ENCODE measurements at regions not wholly inside any gene's neighbourhood (a gene's known extent, or its start where the extent isn't known, plus 50 kb on each side); places are given as distances from the start of the nearest gene placed in this dataset.

DNA sequence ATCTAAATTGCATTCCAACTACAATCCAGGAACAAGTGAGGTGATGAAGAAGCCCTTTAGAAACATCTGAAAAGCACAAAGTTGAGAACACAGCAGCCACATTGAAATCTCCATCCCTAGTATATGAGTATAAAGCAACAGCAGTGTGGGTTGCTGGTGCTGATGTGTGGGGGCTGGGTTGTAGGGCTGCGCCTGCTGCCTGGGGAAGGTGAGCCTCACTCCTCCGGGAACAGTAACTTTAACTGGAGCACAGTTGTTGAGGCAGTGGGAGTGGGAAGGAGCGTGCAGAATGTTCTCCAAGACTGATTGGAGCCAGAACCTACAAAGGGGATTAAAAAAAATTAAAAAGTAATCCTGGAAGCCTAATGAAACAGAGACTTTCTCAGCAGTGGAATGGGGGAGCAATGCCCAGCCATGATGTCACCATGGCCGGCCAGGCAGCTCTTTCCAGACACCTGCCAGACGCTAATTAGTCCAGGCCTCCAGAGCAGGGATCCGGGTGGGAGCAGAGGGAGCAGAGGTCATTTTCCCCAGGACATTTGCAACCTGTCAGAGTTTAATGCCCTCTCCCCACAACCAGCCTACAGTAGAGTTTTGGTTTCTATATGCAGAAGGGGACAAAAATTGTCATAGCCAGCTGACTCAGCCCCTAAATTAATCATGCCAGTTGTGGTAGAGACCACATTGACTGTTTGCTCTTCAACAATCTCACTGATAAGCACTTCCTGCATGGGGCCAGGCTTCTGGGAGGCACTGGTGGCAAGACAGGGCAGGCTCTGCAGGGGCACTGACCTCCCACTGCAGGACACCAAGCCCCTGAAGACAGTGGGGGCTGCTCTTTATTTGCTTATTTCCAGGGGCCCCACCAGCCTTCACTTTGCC lies 133.0 kb upstream of the ZNF32 start:
- no peak for DNase-seq (ENCODE audit: low spot score)

DNA sequence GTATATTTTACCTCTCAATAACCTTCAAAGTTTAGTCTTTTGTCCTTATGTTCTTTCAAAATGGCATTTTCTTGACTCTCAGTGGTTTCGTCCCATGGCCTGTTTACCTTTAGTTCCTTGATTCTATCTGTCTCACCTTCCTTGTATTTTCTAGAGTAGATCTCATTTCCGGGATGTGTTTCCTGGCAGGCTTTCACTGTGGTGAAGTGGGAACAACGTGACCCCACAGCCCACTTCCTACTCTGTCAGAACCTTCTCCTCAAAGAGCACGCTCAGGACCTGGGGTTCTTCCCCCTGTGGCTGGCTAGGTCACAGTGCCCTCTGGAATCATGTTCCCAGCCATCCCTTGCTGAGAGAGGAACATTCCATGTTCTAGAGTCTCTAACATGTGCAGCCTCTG lies 129.9 kb upstream of the ZNF32 start:
- no peak for DNase-seq (ENCODE audit: low spot score)

DNA sequence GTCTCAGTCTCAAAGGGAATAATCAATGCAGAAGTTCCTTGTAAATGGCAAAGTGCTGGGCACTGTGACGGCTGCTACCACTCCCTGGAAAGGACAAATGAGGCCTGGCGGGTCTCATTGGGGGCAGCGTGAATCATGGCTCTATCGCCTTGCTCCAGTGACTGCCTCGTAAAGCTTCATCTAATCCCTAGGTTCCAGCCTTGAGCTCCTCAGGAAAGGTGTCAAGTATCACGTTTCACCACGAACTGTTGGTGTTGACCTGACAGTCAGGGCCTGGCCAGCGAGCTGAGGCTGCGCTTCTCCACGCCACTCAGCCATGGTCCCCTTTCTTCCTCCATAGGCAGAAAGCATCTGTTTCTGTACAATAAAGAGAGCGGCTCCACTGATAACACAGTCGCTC lies 126.7 kb upstream of the ZNF32 start:
- no peak for DNase-seq (ENCODE audit: low spot score)

DNA sequence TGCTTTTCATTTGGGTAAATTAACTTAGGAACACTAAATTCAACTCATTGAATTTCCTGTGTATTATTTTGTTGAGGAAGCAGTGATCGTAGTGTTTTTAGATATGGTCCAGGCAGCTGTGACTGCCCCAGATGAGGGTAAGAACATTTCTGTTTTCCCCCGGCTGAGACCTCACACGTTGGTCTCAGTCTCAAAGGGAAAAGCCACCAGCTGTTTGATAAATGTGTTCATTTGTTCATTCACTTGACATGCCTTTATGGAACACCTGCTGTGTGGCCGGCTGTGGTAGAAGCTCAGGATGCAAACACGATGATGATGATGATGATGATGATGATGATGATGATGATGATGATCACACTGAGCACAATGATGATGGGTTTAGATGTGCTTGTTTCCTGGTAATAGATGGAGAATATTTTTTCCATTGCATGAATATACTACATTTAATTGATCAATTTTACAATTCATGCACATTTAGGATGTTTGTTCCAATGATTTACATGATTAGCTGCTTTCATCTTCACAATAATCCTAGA lies 125.6 kb upstream of the ZNF32 start:
- DNase-seq (ENCODE audit: low spot score): no peak

DNA sequence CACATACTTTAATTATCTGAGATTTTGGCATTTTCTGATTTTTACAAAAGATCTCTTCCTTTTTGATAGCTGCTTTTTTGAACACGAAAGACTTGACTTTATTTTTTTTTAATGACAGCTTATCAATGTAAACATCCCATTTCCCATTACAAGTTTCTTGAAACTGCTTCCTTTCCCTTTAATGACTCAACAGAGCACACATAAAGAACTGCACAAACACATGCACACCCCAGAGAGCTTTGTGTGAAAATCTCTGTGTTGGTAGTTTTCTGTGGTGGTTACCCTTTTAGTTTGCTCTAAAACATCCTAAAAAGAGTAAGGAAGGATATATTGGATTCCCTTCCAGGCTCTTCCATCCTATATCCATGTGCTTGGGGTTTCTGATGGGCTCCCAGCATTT lies 125.1 kb upstream of the ZNF32 start:
- no peak for DNase-seq (ENCODE audit: low spot score)

DNA sequence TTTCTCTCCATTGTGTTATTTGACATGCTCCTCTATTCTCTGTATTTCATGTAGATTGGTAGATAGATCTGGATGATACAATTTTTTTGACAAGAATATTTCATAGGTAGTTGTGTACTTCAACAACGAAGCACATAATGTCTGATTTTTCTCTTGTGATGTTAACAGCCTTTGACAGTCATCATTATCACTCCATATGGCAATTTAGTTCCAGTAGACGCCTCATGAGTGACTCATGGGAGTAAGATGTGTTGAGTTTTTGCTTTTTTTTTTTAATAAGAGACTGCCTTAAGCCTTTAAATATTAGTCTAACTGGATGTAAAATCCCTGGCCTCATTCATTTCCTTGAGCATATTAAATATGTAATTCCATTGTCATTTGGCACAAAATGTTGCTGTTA lies 123.5 kb upstream of the ZNF32 start:
- no peak for DNase-seq (ENCODE audit: low spot score)

DNA sequence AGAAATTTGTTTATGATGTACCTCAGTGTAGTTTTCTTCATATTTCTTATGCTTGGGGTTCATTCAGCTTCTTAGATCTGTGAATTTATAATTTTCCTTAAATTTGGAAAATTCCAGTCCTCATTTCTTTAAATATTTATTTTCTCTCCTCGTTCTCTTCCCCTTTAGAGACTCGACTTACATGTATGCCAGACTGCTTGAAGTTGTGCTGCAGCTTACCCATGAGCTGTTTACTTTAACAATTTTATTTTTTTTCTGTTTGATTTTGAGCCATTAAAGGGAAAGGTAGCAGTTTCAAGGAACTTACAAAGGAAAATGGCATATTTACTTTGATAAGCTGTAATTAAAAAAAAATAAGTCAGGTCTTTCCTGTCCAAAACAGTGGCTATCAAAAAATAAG lies 123.0 kb upstream of the ZNF32 start:
- DNase-seq (ENCODE audit: low spot score): no peak

DNA sequence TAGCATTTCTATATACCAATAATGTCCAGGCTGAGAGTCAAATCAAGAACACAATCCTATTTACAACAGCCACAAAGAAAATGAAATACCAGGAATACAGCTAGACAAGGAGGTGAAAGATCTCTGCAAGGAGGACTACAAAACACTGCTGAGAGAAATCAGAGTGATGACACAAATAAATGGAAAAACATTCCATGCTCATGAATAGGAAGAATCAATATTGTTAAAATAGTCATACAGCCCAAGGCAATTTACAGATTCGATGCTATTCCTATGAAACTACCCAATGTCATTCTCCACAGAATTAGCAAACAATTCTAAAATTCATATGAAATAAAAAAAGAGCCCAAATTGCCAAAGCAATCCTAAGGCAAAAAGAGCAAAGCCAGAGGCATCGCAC lies 116.8 kb upstream of the ZNF32 start:
- no peak for DNase-seq (ENCODE audit: low spot score)

DNA sequence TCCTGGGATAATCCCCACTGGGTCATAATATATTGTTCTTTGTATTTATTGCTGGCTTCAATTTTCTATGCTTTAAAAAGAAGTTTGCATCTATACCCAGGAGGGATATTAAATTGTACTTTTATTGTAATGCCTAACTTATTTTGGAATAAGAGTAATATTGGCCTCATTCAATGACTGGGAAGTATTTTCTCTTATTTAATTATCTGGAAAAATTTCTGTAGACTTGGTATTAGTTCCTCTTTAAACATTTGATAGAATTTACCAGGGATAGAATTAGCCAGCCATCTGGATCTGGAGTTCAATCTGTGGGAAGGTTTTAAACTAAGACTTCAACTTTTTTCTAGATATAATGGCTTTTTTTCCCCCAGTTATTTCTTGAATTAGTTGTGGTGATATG lies 115.2 kb upstream of the ZNF32 start:
- no peak for DNase-seq (ENCODE audit: low spot score)

DNA sequence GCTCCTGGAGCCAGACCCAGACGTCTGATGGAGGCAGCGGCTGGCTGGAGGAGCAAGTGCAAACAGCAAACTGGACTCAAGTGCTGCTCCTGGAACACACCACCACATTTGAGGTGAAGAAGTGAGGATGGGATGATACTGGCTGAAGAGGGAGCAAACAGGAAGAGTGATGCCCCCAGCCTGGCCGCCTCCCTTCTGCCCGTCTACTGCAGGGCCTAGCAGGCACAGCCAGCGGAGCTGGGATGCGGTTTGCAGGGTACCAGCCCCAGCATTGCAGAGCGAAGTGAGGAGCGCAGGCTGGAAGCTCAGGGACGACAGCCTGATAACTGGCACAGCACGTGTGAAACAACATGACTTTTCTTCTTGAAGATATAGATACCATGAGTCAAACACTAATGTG lies 111.8 kb upstream of the ZNF32 start:
- DNase-seq (ENCODE audit: low spot score): no peak

DNA sequence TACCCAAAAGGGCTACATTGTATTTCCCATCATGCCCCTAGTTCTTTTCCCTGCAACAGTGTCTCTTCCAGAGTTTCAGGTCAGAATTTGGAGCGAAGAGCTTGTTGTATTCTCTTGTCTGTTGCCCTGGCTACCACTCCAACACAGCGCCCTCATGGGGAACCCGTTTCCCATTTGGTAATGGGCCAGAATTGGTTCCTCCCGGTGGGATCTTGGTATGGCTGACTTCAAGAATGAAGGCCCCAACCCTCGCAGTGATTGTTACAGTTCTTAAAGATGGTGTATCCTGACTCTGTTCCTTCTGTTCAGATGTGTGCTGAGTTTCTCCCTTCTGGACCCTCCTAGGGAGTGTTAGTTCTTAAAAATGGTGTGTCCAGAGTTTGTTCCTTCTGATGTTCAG lies 110.5 kb upstream of the ZNF32 start:
- no peak for DNase-seq (ENCODE audit: low spot score)

DNA sequence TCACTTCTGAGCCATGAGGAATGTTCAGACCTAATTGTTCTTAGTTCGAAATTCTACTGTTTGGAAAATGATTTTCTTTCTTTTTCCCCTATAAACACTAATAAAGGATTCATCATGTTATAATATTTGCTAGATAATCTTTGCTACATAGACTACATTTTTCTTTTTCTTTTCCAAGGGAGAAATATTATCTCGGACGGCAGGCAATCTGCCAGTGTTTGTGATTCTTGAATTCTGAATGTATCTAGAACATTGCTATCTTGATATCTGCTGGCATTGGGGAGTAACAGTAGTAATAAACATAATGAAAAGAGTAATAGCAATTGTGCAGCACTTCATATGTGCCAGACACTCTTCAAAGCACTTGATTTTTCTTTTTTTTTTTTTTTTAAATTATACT lies 107.7 kb upstream of the ZNF32 start:
- DNase-seq (ENCODE audit: low spot score): no peak

DNA sequence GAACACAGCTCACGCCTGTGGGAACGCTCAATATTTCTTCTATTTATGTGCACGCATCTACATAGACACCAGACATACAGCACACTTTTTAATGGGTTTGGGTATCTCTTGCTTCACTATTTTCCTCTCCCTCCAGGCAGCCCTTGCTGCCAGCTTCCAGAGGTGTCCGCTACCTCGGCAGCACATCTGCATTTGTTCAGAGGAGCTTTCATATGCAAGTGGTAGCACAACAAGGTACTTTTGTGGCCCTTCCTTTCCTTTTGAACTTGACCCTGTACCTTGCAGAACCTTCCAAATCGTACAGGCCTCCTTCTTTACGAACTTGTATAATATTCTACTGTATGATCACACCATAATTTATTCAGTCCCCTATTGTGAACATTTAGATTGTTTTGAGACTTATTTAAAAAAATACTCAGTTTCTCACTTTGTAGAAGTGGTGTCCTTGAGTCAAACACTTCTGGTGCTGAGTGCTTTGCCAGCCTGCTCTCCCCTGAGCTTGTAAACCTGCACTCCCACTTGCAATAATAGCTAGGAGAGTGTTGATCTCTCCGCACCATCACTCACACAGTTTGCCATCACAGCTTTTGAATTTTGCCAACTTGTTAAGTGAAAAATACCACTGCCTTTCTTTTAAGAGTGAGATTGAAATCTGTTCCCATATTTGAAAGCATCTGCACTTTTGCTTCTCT lies 106.0 kb upstream of the ZNF32 start:
- no peak for DNase-seq (ENCODE audit: low spot score)

DNA sequence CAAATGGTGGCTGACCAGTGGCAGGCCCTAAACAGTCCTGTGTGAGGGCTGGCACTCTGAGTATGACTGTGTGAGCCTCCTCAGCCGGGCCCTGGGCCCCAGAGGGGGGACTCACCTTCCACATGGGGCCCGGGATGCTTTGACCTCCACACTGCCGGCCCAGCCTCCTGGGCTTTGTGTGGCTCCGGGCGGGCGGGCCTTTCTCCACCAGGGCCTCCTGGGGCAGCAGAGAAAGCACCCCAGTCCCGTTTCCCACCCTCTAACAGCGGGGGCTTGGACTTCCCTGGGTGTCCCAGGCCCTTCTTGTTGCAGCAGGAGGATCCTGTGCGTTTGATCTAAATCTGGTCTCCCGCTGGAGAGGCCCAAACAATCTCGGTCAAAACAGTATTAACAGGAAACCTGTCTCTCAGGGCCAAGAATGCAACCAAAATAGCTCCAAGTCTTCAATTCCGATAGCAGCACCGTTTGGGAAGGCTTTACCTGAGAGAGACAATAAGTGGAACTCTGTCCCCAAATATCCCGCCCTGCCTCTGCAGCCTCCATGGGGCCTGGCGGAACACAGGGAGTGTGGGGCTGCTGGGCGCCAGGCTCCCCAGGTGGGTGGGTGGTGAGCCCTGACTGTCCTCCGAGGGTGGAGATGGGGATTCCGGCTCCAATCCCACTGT lies 104.8 kb upstream of the ZNF32 start:
- no peak for DNase-seq (ENCODE audit: low spot score)

DNA sequence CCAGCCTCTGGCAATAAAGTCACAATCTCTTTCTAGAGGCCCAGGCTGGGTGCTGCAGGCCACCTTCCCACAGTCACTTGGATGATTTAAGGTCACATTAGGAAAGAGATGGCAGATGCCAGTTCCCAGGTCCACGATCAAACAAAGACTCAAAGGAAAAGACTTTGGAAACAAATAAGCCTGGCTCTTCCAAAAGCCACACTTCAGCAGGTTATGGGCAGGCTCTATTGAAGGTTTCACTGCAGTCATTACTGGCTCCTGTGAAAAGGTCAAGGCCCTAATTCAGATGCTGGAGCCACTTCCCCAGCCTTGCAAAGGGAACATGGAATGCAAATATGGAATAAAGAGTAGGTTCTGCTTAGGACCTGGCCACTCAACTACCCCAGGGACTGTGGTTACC lies 104.0 kb upstream of the ZNF32 start:
- DNase-seq (ENCODE audit: low spot score): no peak

DNA sequence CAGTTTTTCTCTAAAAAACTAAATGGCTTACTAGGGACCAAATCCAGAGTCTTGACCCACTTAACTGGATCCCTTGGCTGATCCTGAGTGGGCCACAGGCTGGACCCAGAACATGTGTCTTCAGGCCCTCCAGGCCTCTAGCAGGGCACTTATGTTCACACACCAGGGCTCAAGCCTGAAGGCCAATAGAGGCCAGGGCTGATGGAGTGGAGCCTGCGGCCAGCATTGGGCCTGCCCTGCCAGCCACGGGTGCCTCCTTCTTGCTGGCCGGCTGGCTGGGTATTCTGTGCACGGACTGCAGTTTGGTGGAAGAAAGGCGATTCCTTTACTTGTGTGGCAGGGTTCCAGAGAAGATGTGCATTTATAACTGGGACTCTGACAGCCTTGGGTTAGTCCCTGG lies 103.0 kb upstream of the ZNF32 start:
- no peak for DNase-seq (ENCODE audit: low spot score)

DNA sequence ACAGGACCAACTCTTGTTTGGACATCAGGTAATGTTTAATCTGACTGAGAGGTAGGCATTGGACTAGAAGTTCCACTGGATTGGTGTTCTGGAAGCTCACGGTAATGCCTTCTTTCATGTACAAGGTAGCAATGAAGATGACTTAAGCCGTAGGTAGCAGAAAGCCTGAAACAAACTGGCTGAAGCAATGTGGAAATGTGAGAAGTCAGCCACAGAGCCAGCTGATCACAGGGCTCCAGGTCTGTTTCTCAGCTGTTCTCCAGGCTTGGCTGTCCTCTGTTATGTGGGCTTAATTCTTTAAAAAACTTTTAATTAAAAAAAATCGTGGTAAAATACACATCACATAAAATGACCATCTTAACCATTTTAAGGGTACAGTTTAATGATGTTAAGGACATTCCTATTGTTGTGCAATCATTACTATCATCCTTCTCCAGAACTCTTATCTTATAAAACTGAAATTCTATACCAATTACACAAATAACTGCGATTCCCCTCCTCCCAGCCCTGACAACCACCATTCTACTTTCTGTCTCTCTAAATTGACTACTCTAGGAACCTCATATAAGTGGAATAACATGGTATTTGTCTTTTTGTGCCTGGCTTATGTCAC lies 101.4 kb upstream of the ZNF32 start:
- DNase-seq (ENCODE audit: low spot score): no peak

DNA sequence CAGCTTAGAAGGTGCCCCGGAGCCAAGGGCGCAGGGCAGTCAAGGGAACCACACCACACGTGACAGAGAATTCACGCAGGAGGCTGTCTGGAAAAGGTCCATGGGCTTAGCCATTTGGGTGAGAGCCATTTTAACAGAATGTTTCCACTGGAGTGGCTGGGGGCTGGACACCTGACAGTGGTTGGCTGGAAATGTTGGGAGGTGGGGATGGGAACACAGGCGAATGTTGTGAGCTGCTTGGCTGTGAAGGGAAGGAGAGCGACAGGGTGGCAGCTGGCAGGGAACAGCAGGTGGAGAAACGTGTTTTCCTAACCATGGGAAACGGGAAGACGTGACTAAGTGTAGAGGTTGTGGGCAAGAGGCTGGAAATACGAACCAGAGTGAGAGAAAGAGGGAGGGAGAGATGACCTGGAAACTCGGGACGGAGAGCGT lies 100.5 kb upstream of the ZNF32 start:
- no peak for DNase-seq (ENCODE audit: low spot score)

DNA sequence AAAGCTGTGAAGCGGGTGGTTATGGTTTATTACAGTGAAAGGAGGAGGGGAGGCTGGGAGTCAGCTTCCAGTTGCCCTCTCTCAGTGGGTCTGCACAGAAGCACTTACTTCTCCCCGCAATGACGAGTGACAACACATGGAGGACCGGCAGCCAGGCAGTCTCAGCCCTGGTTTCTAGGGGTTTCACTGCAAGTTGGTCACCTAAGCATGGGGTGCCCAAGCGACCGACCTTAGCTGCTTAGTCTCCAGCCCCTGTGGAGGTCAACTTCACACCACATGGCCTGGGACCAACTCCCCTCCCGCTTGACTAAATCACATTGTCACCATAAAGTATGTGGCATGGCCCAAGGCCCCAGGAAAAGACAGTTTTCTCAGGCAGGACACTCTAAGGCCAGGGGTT lies 99.9 kb upstream of the ZNF32 start:
- no peak for DNase-seq (ENCODE audit: low spot score)

DNA sequence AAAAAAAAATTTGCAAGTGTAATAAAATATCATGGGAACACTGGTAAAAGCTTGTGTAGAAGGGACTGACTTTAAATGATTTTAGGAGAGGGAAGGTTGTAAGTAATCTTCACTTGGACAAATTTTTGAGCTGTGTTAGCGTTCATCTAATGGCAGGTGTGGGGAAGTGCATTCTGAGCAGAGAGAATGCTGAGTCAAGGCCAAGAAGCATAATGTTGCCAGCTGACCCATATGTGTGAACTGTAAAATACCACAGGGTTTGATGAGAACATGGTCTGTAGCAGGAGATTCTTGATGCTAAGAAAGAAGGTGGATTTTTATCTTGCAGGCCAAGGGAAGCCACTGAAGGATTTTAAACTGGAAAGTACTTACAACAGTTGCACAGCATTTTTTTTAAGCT lies 98.2 kb upstream of the ZNF32 start:
- no peak for DNase-seq (ENCODE audit: low spot score)

DNA sequence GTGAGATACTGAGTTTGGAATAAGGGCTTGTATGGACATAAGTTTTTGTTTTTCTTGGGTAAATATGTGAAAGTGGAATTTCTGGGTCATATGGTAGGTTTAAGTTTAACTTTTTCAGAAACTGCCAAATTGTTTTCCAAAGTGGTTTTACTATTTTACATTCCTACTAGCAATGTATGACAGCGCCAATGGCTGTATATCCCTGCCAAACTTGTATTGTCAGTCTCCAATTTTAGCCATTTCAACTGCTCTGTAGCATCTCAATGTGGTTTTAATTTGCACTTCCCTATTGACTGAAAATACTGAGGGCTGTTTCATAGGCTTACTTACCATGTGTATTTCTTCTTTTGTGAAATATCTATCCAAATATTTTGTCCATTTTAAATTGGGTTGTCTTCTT lies 90.5 kb upstream of the ZNF32 start:
- no peak for DNase-seq (ENCODE audit: low spot score)

DNA sequence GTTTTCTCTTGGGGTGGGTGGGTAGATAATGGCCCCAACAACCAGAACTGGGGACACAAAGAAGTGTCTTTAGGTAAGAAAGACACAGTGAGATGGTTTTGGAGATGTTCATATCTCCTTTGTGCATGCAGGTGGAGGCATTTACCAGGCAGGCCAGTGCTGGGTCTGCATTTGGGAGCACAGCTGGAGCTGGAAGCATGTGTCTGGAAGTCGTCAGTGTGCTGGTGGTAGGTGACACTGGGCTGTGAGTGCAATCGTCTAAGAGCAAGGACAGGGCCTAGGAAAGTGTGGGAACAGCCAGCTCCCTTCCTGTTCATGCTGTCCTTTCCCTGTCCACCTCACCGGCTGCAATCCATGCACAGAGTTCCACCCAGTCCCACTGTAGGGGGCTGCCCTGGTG lies 88.3 kb upstream of the ZNF32 start:
- no peak for DNase-seq (ENCODE audit: low spot score)

DNA sequence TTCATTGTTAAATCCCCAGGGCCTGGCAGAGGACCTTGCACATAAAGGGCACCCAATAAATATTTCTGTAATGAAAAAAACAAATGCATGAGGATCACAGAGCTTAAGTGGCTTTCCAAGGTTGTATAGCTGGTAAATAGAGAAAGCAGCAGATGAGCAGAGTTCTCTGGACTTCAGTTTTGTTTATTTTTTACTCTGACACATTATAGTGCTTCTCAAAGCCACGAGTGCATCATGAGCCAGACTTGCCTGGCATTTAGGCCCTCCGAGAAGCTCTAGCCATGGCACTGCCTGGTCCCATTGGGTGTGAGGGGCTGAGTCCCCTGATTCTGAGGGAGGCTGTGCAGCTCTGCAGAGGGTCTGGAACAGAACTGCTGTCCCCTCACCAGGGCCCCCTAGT lies 87.2 kb upstream of the ZNF32 start:
- no peak for DNase-seq (ENCODE audit: low spot score)
